ENCODE measurements at regions not wholly inside any gene's neighbourhood (a gene's known extent, or its start where the extent isn't known, plus 50 kb on each side); places are given as distances from the start of the nearest gene placed in this dataset.
"Not testable (repeated sequence)": the region's sequence is repeated elsewhere in the genome, so short reads cannot be mapped to it uniquely, and the experiment has no call there.

DNA sequence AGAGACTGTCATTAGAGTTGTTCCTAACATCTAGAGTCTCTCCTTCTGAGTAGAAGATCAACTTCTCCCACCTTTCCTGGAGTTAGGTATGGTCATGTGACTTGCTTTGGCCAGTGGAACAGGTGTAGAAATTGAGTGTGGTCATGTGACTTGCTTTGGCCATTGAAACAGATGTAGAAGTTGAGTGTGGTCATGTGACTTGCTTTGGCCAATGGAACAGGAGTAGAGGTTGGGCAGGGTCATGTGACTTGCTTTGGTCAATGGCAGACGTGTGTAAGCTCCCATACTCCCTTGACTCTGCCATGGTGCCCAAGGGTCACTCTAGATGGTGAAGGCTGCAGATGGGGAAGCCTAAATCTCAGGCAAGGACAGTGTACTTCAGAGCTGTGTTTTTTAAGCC is 306.0 kb downstream of the NPHP4 start:
- DNase-seq = no peak

DNA sequence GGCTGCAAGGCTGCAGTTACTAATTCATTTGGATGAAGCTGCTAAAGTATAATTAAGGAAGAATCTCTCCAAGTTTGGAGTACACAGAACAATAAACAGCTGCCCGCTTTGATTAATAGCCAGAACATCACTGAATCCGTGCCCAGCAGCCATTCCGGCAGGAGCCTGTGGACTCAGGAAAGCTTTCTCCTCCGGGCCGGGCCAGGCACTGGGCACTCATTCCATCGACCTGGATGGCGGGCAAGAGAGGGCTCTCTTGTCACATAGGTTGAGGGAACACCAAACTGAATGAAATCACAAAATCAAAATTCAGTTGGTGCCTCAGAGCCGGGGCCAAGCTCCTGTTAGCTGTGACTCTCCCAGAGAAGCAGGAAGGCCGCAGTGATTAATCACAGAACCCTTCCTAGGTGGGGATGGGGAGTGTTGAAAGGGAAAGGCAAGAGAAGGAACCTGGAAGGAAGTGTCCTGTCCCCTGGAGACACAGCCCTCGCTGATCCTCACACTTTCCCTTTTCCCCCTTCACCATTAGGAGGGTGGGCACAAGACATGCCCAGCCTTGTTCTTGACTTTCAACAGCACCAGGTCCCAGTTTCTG is 306.7 kb downstream of the NPHP4 start:
- DNase-seq = no peak

DNA sequence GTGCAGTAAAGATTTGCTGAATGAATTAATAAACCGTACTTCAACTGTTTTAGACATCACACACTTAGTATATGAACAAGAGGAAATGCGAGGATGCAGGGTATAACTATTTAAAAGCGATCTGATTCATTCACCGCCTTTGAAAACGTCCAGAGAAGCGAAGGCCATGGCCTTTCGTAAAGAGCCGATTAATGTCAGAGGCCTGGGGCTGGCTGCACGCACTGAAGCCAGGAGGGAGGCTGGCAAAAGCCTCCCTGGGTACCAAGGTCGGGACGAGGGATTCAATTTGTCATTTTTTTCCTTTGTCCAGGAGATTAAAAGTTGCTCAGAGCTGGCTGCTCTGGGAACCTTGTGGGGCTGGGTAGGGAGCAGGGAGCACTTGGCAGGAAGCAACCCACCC is 307.4 kb downstream of the NPHP4 start:
- no peak for DNase-seq

DNA sequence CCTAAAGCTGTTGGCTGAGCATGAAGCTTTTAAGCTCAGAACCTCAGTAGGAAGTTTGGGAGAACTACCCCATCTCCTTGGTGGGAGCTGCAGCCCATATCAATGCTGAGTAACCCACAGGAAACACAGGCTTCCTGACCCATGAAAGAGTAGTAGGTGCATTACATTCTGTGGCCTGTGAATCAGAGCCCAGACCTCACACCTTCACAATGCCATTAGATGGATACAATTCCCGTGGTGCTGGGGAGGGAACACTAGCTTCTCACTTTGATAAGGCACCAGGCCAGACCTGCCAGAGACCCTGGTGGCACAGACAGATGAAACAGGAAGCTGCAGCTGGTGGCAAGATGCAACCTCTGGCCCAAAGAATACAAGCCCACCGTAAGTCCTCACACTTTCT is 308.8 kb downstream of the NPHP4 start:
- no peak for DNase-seq

DNA sequence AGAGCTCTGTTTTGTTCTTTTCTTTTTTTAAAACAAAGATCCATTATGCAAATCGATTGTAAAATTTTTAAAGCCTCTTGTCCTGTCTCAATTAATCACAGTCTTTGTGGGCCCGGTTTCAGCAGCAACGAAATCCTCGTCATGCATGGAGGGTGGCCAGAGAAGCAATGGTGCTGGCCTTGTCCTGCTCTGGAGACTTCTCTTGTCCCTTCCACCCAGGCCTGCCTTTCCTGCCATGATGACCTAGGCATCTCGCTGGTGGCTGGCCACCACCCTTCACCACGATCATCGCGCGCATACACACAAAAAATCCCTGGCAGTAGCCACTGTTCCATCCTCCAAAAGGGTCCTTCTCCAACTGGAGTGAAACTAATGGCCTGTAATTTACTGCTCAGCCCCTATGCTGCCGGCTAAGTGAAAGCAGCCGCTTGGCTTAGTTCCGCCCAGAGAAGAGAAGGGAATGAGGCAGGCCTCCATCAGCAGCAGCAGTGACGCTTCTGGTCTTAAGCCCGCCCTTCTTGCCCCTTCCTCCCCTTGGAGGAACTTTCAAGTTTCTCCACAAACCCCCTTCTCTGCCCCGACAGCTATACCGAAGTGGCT is 309.5 kb downstream of the NPHP4 start:
- no peak for DNase-seq

DNA sequence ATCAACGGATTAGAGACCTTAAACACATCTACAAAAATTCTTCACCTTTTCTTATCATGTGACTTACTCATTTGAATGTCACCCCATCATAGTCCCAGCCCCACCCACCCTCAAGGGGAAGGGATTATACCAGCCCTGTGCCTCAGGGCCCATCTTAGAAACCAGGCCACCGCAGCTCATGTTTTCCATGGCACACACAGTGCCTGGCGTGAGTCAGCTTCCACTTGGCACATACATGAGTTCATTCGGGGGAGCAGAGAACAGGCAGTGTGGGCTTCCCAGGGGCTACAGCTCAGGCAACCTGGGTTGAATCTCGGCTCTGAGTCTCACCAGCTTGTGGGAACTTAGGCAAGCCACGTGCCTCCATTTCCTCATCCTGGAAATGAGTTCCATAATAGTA is 310.6 kb downstream of the NPHP4 start:
- no peak for DNase-seq

DNA sequence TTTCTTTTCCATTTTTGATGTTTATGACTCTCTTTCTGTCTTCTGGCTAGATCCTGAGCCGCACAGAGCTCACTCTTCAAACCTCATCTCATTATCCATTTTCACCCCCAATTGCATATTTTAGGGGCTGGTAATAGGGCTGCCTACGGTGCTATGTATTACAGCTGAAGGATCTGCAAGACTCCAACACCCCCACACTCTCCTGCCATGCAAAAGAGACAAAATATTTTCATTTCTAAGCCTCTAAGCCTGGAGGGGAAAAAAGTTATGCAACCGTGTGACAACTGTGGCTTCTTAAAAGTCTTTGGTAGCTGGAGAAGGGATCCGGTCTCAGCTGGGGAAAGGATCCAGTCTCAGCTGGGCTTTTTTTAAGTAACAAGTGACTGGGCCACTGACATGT is 311.6 kb downstream of the NPHP4 start:
- no peak for DNase-seq

DNA sequence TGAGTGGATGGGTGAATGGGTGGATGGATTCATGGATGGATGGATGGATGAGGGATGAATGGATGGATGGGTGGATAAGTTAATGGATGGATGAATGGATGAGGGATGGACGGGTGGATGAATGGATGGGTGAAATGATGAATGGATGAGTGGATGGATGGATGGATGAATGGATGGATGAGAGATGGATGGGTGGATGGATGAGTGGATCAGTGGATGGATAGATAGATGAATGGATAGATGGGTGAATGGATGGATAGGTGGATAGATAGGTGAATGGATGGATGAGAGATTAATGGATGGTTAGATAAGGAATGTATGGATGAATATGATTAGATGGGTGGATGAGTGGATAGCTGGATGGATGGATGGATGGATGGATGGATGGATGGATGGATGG is 313.5 kb downstream of the NPHP4 start:
- DNase-seq = no peak

DNA sequence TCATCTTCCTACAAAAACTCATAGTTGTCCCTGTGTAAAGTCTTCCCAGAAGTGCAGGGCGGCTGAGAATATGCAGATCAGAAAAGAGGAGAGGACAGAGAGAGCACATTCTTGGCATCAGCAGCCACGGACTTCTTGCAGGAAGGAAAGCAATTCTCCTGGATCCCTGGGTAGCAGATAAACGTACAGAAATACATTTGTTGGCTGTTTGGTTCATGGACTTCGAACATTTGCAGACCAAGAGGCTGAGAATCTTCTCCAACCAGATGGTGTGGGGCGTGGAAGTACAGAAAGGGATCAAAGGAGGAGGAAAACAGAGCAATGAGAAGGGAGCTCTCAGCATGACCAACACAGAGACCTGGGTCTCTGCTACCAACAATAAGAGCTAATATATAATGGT is 319.9 kb downstream of the NPHP4 start:
- DNase-seq = not testable (repeated sequence)

DNA sequence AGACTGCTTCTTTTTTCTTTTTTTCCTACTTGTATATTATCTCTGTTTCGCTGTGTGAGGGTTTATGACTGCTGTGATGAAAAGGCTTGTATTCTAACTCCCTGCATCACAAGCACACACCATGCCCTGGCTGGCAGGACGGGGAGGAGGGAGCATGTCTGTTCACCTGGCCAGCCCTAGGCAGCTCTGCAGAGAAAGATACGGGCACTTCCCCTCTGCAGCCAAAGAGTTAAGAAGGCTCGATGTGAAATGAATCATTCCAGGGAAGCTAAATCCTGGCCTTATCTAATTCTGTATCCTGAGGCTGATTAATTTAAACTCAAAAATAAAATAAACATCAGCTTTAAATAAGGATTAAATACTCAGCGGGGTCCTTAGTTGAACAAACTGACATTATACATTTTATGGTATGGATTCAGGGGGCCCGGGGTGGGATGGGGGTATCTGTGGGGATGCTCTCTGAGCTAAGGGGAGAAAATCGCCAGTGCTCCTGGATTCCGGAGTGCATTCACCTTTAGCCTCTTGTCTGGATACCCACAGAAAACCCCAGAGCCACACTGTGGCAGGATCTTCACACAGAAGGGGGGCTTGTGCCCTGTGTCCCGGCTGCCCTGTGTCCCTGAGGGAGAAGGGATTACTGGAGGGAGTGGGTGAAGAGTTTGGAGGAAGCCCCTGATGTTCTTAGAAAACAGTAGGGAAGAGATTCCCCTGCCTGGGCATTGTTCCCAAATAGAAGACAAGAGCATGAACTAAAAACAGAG is 321.5 kb downstream of the NPHP4 start:
- DNase-seq = no peak

DNA sequence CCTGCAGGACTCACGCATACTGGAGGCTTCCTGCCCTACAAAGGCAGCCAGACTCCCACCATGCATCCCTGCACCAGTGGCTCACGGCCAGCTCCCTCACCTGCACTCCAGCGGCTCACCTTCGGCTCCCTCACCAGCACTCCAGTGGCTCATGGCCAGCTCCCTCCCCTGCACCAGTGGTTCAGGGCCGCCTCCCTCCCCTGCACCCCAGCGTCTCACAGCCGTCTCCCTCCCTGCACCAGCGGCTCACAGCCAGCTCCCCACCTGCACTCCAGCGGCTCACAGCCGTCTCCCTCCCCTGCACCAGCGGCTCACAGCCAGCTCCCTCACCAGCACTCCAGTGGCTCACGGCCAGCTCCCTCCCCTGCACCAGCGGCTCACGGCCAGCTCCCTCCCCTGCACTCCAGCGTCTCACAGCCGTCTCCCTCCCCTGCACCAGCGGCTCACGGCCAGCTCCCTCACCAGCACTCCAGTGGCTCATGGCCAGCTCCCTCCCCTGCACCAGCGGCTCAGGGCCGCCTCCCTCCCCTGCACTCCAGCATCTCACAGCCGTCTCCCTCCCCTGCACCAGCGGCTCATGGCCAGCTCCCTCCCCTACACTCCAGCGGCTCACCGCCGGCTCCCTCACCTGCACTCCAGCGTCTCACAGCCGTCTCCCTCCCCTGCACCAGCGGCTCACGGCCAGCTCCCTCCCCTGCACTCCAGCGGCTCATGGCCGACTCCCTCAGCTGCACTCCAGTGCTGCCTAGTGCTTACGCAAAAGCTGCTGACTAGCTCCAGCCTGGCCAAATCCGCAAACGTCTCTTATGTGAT is 324.5 kb downstream of the NPHP4 start:
- no peak for DNase-seq

DNA sequence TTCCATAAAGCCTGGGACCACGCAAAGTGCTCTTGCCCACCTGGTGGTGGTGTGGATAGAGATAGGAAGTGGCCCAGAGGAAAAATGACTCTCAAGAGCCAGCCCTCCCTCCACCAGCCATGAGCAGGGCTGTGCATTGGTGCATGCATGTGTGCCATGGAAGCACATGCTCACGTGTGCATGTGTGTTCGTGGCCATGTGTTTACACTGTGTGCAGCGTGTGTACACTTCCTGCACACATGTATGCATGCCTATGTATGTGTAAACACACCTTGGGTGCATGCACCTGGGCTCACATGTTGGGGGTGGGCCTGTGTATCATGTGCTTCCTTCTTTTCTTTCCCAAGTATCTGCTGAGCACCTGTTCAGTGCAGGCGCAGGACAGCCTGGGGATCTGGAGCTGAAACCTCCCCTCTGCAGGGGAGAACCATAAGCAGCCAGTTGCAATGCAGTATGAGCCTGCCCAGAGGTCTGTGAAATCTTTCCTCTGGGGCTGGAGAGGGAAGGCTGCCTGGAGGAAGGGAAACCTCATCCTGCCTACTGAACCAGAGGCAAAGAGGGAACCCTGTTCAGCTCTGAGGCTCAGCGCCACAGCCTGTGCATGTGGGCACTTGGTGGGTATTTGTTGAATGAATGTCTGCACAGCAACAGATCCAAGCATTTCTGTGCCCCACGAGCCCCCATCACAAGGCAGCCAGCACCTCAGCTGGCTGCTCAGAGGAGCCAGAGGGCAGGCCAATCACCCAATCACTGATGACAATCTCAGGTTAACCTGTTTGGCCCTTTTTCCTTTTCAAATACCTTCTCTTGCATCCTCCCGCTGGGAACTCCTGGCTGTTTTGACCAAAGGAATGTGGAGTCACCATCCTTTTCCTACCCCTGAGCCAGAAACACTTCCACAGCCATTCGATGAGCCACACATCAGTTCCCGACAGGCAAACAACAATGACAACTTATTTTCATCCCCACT is 327.0 kb downstream of the NPHP4 start:
- no peak for DNase-seq

DNA sequence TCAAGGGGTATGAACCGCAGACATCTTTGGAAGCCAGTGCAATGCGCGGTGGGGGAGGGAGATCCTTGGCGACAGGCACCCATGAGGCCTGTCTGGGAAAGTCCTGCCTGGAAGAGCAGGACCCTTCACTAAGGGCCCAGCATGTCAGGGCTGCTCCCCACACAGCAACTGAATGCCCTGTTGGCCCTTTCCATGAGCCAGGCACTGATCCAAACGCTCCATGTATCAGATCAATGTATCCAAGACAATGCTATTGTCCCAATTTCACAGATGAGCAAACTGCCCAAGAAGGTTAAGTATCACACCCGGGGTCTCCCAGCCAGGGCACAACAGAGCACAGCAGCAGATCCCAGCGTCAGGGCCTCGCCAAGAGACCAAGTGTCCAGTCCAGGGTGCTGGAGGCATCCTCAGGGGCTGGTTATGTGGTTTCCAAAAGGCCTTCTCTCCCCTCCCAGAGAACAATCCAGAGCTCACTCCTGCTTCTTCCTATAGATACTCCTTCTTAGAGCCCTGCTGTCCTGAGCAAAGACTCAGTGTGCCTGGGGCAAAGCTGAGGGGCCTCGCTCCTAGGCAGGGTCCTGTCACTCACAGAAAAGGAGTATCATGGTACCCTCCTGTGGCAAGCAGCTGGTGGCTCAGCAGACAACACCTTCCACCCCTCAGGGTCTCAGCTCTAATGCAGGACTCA is 328.0 kb downstream of the NPHP4 start:
- DNase-seq = no peak

DNA sequence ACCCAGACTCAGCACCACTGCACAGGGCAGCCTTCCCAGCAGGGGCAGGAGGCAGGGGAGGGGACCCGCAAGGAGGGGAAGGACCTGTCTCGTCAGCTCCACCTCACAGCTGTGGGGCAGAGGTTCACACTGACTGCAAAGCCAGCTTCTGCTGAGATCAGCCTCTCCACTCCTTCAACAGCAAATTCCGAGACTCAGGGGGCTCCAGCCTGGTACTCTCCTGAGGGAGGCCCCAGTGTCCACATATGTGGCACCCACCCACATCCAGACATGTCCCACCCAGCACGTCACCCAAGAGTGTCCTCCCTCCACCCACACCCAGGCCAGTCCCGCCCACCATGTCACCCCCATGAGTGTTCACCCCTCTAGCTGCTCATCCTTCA is 329.5 kb downstream of the NPHP4 start:
- no peak for DNase-seq

DNA sequence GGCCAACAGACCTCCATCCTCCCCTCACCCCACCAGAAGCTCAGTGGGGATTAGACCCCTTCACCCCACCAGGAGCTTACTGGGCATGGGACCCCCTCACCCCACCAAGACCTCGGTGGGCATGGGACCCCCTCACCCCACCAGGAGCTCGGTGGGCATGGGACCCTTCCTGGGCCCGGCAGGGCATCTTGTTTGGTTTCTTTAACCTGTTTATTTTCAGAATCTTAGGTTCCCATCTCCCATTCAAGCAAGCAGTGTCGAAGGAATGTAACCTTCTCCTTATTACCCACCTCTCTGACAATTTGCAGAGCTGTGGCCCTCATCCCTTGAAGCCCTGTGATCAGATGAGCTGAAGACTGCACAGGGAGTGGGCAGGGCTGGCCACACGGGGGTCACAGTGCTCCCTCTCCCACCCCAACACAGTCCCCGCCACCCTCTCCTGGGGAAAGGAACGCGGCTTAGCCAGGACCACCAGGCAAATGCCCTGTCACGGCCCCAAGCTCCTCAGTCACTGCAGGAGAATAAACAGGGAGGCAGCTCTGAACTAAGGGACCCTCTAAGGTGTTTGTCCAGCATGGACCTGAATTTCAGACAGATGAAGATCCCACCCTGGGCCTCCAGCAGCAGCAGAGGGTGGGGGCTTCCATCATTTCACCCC is 330.0 kb downstream of the NPHP4 start:
- DNase-seq = no peak

DNA sequence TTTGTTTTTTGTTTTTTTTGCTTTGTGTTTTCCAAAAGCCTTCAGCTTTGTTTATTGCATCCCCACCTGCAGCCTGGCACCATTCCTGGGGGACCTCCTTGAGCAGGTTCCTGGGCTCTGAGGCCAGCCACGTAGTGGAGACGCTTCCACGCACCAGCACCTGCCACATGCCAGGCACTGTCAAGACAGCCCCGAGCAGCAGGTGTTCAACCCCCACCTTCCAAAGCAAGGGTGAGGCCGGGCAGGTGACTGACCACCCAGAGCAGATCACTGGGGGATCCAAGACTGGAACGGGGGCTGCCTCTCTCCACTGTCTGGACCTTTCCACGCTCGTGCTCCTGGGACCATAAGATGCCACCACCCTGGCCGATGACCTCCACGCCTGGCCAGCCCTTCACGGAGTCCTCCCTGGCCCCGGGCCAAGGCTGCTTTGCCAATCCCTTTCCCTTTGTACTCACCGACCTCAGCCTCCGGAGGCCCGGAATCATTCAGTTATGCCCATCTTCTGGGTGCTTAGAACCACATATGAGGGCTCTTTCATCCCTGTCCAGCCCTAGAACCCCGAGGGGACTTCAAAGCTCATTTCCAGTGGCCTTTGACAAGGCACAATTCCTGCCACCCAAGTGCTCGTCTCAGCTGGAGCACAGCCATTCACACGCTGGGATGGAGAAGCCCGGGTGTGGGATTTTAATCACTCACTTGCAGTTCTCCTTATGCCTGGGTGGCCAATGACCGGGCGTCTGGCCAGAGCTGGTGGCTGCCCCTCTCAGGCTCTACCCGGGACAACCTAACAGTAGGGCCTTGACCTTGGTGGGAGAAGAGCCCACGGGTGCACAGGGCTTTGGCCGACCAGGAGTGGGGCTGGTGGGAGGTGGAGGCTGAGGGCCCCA is 330.8 kb downstream of the NPHP4 start:
- no peak for DNase-seq

DNA sequence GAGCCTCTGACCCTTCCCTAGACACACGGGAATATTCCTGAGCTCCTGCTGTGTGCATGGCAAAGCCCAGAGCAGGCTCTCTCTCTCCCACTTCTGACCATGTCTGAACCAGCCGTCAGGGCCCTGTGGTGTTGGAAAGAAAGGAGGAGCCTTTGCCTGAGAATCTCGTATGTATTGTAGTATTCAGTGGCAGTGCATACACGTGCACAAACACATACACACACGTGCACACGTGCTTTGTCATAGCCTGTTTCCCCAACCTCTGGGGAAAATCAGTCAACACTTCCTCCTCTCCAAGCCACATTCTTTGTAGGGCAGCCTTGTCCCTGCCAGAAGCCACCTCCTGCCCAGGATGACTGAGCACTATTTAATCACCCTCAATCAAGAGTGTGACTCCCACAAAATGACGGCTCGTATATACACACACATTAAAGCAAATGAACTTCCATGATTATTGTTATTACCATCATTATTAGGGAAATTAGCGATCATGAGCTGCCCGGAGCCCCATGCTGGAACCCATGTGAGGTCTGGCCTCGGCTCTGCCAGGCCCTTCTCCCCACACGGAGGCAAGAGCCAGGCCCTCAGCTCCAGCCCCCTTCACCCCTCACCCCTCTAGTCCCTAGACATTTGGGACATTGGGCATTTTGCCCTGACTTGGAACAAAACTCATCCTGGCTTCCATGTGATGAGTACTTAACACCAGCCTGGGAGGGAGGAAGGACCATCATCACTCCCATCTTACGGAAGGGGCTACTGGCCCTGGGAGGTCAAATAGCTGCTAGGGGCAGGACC is 331.9 kb downstream of the NPHP4 start:
- DNase-seq = no peak

DNA sequence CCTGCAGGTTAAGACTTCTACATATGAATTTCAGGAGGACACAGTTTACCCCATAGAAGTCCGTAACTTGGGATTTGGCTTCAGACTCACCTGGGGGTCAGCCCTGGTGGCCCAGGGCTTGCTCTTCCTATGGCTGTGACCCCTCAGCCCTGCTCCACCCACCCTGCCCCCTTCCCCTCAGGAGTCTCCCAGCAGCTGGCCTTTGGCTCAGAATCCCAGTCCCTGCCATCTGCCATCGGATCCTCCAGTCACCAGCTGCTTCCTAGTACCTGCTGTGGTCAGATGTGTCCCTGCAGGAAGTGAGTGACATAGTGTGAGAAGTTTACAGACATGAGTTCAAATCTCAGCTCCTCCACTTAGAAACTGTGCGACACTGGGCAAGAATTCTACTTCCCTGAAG is 332.6 kb downstream of the NPHP4 start:
- DNase-seq = no peak

Data from skin of body (tissue), 1 donor.